ENCODE measurements at regions not wholly inside any gene's neighbourhood (a gene's known extent, or its start where the extent isn't known, plus 50 kb on each side); places are given as distances from the start of the nearest gene placed in this dataset.
"Not testable (repeated sequence)": the region's sequence is repeated elsewhere in the genome, so short reads cannot be mapped to it uniquely, and the experiment has no call there.

DNA sequence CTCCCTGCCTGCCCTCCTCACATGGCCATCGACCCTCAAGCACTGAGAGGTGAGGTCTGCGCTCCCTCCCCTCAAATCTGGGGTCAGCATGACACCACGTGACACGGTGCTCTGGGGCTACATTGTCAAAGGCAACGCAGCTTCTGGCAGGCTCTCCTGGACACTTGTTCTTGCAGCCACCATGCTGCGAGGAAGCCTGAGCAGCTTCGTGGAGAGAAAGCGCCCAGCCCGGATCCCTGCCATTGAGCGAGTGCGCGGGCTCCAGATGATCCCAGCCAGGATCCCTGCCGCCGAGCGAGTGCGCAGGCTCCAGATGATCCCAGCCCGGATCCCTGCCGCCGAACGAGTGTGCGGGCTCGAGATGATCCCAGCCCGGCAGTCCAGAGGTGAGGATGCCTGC is 70.9 kb upstream of the METRNL start:
- H3K27ac ChIP-seq (ENCODE audit: low read depth, low read length): no peak overlapping the region
- CTCF ChIA-PET: no interaction called here
- H3K27me3 ChIP-seq (ENCODE audit: insufficient read depth, low read length, poor library complexity, severe bottlenecking): no peaks in the 10 kb centered on the region
- Mint-ChIP-seq H3K4me3 (no peak overlapping the region), H3K27ac (no peak overlapping the region), H3K27me3 (no peaks in the 10 kb centered on the region), H3K36me3 (peaks cover 0 to 27% (median 16%) of the 10 kb centered on the region in 3 donors), H3K4me1 (no peaks in the 10 kb centered on the region), H3K9me3 (no peaks in the 10 kb centered on the region)
- POLR2A ChIA-PET: no interaction called here
- H3K4me3 ChIP-seq (ENCODE audit: low read length): no peak overlapping the region
- no peaks in the 10 kb centered on the region for H3K9me3 ChIP-seq (ENCODE audit: low read length)
- H3K4me1 ChIP-seq (ENCODE audit: insufficient read depth, low read length): no peaks in the 10 kb centered on the region
- no peak for DNase-seq
- no peaks in the 10 kb centered on the region for H3K36me3 ChIP-seq (ENCODE audit: insufficient read depth, low read length)

DNA sequence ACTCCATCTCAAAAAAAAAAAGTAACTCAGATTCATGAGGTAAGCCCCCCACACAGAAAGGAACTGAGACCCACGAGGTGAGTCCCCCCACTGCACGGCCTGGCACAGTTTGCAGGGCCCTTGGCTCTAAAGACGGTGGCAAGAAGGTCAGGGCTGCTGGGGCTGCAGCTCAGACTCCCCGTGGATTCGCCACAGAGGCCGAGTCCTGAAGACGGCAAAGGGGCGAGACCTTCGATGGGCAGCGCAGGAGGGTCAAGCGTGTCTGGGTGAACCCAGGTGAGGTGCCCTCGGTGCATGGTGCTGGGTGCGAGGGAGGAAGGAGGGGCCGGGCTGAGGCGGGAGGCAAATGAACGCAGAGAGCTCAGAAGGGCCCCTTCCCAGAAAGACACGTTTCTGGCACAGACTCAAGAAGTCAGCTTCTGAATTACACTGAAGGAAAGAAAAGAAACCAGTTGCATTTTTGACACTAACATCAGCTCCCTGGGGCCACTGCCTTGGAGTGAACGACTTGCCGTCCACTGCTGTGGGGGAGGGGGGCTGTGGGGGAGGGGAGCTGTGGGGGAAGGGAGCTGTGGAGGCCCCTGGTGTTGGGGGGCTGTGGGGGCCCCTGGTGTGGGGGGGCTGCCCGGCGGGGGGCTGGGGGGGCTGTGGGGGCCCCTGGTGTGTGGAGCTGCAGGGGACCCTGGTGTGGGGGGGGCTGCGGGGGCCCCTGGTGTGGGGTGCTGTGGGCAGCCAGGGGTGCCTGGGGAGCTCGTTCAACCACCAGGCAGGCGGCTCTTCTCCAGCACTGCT is 69.8 kb upstream of the METRNL start:
- POLR2A ChIA-PET: no interaction called here
- CTCF ChIA-PET: interaction anchor here (1.0 kb wide), 1 partner anchor 52 kb away, joined by 3 read pairs; no protein-coding TSS in a partner anchor
- H3K4me3 Mint-ChIP-seq: no peak overlapping the region

DNA sequence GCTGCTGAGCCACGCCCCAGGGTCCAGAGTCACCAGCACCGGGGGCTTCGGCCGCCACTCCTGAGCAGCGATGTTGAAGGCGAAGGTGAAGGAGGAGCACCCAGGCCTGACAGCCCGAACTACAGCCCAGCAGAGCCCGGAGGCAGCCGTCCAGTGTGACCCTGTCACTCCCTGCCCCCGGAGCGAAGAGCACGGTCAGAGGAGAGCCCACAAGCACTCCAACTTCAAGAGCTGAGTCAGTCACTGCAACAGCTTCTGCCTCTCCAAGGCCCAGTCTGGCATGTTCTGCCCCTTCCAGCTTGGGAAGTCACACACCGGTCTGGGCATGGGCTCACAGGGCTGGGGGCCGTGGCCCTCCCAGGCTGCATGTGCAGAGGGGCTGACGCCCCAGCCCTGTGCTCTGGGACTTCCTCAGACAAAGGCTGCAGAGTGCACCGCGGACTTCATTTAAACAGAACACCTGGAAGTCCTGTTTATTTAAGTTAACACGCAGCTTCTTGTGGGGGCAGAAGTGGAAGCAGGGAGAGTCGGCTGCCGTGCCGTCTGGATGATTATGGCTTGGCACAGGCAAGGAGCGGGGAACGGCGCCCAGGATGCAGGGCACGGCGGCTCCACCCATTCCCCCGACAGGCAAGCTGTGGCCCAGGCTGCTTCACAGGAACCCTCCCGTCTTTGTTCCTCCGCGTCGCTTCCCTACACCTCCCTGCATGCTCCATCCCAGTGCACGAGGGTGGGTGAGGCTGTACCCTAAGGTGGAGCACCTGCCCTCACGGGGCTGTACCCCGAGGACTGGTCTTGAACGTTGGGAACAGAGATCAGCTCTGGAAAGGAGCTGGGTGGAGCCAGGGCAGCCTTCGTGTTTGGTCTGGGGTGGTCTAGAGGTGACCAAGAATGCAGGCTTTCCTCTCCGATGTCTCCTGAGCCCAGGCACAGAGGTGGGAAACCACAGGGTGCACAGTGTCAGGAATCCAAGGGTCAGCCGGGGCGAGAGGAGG is 68.9 kb upstream of the METRNL start:
- no peaks in the 10 kb centered on the region for H3K27me3 ChIP-seq (ENCODE audit: insufficient read depth, low read length, poor library complexity, severe bottlenecking)
- ChIA-PET POLR2A (no interaction called here), CTCF (interaction anchor here (1.0 kb wide), 1 partner anchor 53 kb away, joined by 3 read pairs; no protein-coding TSS in a partner anchor)
- Mint-ChIP-seq H3K27me3 (no peaks in the 10 kb centered on the region), H3K4me3 (no peak overlapping the region), H3K9me3 (no peaks in the 10 kb centered on the region), H3K36me3 (peaks cover 0 to 20% (median 12%) of the 10 kb centered on the region in 3 donors), H3K4me1 (no peaks in the 10 kb centered on the region), H3K27ac (no peak overlapping the region)
- H3K27ac ChIP-seq (ENCODE audit: low read depth, low read length): no peak overlapping the region
- no peaks in the 10 kb centered on the region for H3K36me3 ChIP-seq (ENCODE audit: insufficient read depth, low read length)
- no peak overlapping the region for H3K4me3 ChIP-seq (ENCODE audit: low read length)
- no peaks in the 10 kb centered on the region for H3K9me3 ChIP-seq (ENCODE audit: low read length)
- H3K4me1 ChIP-seq (ENCODE audit: insufficient read depth, low read length): no peaks in the 10 kb centered on the region
- DNase-seq: no peak

More for the DNA sequence above, 69.8 kb upstream of the METRNL start:
- H3K4me1 ChIP-seq (ENCODE audit: insufficient read depth, low read length): no peaks in the 10 kb centered on the region
- no peaks in the 10 kb centered on the region for H3K9me3 ChIP-seq (ENCODE audit: low read length)
- H3K27ac ChIP-seq (ENCODE audit: low read depth, low read length): no peak overlapping the region
- DNase-seq: no peak
- H3K4me1 Mint-ChIP-seq: no peaks in the 10 kb centered on the region
- peaks cover 0 to 29% (median 17%) of the 10 kb centered on the region in 3 donors for H3K36me3 Mint-ChIP-seq
- no peaks in the 10 kb centered on the region for H3K27me3 ChIP-seq (ENCODE audit: insufficient read depth, low read length, poor library complexity, severe bottlenecking)
- H3K27me3 Mint-ChIP-seq: no peaks in the 10 kb centered on the region
- no peak overlapping the region for H3K4me3 ChIP-seq (ENCODE audit: low read length)
- H3K9me3 Mint-ChIP-seq: no peaks in the 10 kb centered on the region
- H3K36me3 ChIP-seq (ENCODE audit: insufficient read depth, low read length): no peaks in the 10 kb centered on the region
- no peak overlapping the region for H3K27ac Mint-ChIP-seq

DNA sequence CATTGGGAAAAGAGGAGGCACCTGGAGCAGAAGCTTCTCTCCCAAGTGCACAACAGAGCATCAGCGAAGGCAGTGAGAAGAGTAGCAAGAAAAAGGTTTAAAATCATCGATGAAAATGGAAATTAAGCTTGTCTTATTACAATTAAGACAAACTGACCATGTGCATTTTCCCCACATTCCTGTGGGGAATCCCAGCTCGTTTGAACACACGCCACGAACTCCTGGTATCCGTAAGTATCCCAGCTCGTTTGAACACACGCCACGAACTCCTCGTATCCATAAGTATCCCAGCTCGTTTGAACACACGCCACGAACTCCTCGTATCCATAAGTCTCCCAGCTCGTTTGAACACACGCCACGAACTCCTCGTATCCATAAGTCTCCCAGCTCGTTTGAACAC is 67.7 kb upstream of the METRNL start:
- H3K9me3 Mint-ChIP-seq; H3K4me1 ChIP-seq (ENCODE audit: insufficient read depth, low read length); H3K4me3 Mint-ChIP-seq; H3K4me1 Mint-ChIP-seq; H3K27ac ChIP-seq (ENCODE audit: low read depth, low read length); POLR2A ChIA-PET; H3K27ac Mint-ChIP-seq; H3K36me3 ChIP-seq (ENCODE audit: insufficient read depth, low read length); H3K27me3 Mint-ChIP-seq; DNase-seq; H3K9me3 ChIP-seq (ENCODE audit: low read length); H3K27me3 ChIP-seq (ENCODE audit: insufficient read depth, low read length, poor library complexity, severe bottlenecking); H3K4me3 ChIP-seq (ENCODE audit: low read length): not testable (repeated sequence)
- H3K36me3 Mint-ChIP-seq: peaks cover 0 to 14% (median 9%) of the 10 kb centered on the region in 3 donors
- CTCF ChIA-PET: interaction anchor here (1.7 kb wide), 1 partner anchor 72 kb away, joined by 4 read pairs; no protein-coding TSS in a partner anchor

DNA sequence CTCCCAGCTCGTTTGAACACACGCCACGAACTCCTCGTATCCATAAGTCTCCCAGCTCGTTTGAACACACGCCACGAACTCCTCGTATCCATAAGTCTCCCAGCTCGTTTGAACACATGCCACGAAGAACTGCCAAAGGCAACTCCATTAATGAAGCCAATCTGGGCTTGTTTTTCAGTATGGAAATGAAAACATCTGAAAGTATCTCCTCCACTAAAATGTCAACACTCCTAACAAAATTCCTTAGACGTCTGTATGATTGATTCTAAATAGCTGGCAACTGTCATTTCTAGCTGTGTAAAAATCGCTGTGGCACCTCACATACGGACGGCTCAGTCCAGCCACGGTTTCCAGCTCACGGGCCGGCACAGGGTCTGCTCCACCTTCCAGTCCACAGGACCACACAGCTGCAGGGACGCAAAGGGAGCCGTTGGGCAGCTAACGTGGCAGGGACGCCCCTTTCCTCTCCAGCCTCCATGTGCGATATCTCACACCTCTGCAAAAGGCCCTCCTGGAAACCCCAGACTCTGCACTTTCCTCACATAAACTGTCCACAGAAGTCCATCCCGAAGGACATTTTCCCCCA is 67.1 kb upstream of the METRNL start:
- no peaks in the 10 kb centered on the region for H3K27me3 ChIP-seq (ENCODE audit: insufficient read depth, low read length, poor library complexity, severe bottlenecking)
- H3K4me1 Mint-ChIP-seq: no peaks in the 10 kb centered on the region
- H3K27me3 Mint-ChIP-seq: no peaks in the 10 kb centered on the region
- no peak overlapping the region for H3K4me3 Mint-ChIP-seq
- H3K4me3 ChIP-seq (ENCODE audit: low read length): no peak overlapping the region
- H3K9me3 ChIP-seq (ENCODE audit: low read length): no peaks in the 10 kb centered on the region
- peaks cover 0 to 2% (median 0%) of the 10 kb centered on the region in 5 donors for H3K9me3 Mint-ChIP-seq
- H3K36me3 ChIP-seq (ENCODE audit: insufficient read depth, low read length): no peaks in the 10 kb centered on the region
- H3K27ac ChIP-seq (ENCODE audit: low read depth, low read length): no peak overlapping the region
- H3K4me1 ChIP-seq (ENCODE audit: insufficient read depth, low read length): no peaks in the 10 kb centered on the region
- ChIA-PET POLR2A (no interaction called here), CTCF (interaction anchor here (1.7 kb wide), 1 partner anchor 71 kb away, joined by 4 read pairs; no protein-coding TSS in a partner anchor)
- no peak for DNase-seq
- peak overlapping the region in 1 of 8 donors; percentile 9 for H3K27ac Mint-ChIP-seq
- H3K36me3 Mint-ChIP-seq: peaks cover 0 to 10% (median 9%) of the 10 kb centered on the region in 3 donors

DNA sequence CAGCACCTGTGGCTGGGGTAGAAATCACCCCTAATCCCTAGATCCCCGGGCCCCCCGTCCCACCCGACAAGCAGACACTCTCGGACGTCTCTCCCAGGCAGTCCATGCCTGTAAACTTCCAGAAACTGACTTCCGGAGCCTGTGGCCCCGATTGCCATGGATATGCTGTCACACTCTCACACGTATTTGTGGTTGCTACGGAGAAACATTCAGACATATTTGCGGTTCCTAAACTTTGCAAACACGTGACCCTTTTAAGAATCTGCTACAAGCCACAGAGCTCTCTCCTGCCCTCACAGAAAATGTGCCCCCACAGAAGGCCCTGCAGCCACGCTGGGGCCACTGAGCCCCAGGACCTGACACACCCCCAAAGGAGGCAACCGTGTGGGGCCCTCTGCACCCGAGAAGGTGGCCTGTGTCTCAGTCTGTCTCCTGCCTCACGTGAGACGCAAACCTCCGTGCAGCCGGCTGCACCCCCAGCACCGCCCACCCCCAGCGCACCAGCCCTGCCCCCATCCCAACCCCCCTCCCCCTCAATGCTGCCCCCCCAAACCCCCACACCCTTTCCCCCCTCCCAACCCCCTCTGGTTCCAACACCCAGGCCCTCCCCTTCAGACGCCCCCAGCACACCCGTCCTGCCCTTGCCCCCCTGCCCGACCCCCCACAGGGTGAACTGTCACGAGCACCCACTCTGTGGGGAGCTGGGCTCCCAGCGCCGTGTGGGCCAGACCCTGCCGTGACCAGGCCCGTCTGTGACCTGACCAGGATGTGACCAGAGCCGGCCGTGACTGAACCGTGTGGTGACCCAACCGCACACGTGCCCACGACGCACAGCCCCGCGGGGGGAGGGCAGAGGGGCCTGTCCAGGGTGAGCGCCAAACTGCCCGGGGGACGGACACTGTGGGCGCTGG is 66.3 kb upstream of the METRNL start:
- Histone ChIP-seq H3K36me3 (ENCODE audit: insufficient read depth, low read length) (no peaks in the 10 kb centered on the region), H3K27ac (ENCODE audit: low read depth, low read length) (no peak overlapping the region), H3K4me3 (ENCODE audit: low read length) (no peak overlapping the region), H3K4me1 (ENCODE audit: insufficient read depth, low read length) (no peaks in the 10 kb centered on the region), H3K9me3 (ENCODE audit: low read length) (no peaks in the 10 kb centered on the region), H3K27me3 (ENCODE audit: insufficient read depth, low read length, poor library complexity, severe bottlenecking) (no peaks in the 10 kb centered on the region)
- POLR2A ChIA-PET: no interaction called here
- Mint-ChIP-seq H3K4me3 (peak overlapping the region in 1 of 7 donors; percentile 65), H3K4me1 (no peaks in the 10 kb centered on the region), H3K27ac (peak overlapping the region in 1 of 8 donors; percentile 37), H3K9me3 (peaks cover 0 to 2% (median 0%) of the 10 kb centered on the region in 5 donors), H3K27me3 (no peaks in the 10 kb centered on the region), H3K36me3 (peaks cover 0 to 10% (median 9%) of the 10 kb centered on the region in 3 donors)
- no peak for DNase-seq
- CTCF ChIA-PET: interaction anchor here (1.7 kb wide), 1 partner anchor 70 kb away, joined by 4 read pairs; no protein-coding TSS in a partner anchor

DNA sequence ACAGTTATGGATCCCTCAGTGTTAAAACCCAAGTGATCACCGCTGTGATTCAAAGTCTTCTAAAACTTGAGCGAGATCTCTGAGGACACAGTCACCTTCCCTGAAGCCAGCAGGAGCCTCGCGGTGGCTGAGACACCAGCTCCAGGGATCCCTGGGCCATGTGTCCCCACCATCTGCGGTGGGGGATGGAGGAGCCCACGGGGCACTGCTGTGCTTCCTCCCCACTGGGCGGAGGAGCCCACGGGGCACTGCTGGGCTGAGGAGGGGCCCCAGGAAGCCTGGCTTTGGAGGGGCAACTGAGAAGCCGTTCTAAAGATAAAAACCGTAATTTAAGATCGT is 65.7 kb upstream of the METRNL start:
- no peaks in the 10 kb centered on the region for H3K4me1 ChIP-seq (ENCODE audit: insufficient read depth, low read length)
- H3K27ac ChIP-seq (ENCODE audit: low read depth, low read length): no peak overlapping the region
- H3K9me3 ChIP-seq (ENCODE audit: low read length): no peaks in the 10 kb centered on the region
- H3K27me3 Mint-ChIP-seq: no peaks in the 10 kb centered on the region
- no peak for DNase-seq
- H3K36me3 Mint-ChIP-seq: peaks cover 0 to 10% (median 7%) of the 10 kb centered on the region in 3 donors
- no peaks in the 10 kb centered on the region for H3K27me3 ChIP-seq (ENCODE audit: insufficient read depth, low read length, poor library complexity, severe bottlenecking)
- H3K36me3 ChIP-seq (ENCODE audit: insufficient read depth, low read length): no peaks in the 10 kb centered on the region
- no peak overlapping the region for H3K27ac Mint-ChIP-seq
- no peak overlapping the region for H3K4me3 Mint-ChIP-seq
- ChIA-PET POLR2A (no interaction called here), CTCF (no interaction called here)
- no peak overlapping the region for H3K4me3 ChIP-seq (ENCODE audit: low read length)
- H3K4me1 Mint-ChIP-seq: no peaks in the 10 kb centered on the region
- peaks cover 0 to 2% (median 0%) of the 10 kb centered on the region in 5 donors for H3K9me3 Mint-ChIP-seq
